8988T (cell line): ENCODE measurements at regions not wholly inside any gene's neighbourhood (a gene's known extent, or its start where the extent isn't known, plus 50 kb on each side); places are given as distances from the start of the nearest gene placed in this dataset.

Experiments
- DNase-seq: peaks from one replicate; pipeline ENCODE4 v3.0.0; 2011

DNA sequence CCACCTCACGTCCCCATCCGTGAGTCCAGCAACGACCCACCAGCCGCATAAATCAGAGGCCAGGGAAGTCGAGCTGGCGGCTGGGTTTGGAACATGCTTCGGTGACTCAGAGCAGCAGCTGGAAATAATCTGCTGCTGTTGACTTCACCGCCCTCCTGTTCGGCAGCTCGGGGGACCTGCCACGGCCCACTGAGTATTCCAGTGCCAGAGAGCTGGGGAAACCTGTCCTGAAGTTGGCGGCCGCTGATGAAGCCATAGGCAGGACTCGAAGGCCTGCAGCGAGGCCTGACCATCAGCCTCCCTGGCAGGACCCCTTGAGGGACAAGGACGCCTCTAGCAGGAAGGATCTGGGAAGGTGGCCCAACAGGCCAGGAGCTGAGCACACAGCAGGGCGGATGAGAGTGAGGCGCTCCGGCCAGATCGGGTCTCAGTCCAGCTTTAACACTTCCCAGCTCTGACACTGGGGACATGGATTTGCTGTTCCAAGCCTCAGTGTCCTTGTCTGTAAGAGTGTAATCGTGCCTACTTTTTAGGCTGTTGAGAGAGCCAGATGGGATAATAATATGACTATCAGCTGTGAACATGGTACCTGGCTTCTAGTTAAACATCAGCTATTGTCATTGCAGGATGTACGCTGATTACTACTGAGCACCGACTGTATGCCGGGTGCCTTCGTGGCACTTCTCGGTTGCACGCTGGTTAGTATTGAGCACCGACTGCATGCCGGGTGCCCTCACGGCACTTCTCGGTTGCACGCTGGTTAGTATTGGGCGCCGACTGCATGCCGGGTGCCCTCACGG, 50.4 kb upstream of the CIBAR2 start:
- DNase-seq: no peak

- no peak for DNase-seq
Observed at GRCh38 chr16:85163278-85164112, 51.2 kb upstream of the CIBAR2 start.

GRCh38 chr16:85164431-85164830, 52.2 kb upstream of the CIBAR2 start:
- DNase-seq: no peak

DNA sequence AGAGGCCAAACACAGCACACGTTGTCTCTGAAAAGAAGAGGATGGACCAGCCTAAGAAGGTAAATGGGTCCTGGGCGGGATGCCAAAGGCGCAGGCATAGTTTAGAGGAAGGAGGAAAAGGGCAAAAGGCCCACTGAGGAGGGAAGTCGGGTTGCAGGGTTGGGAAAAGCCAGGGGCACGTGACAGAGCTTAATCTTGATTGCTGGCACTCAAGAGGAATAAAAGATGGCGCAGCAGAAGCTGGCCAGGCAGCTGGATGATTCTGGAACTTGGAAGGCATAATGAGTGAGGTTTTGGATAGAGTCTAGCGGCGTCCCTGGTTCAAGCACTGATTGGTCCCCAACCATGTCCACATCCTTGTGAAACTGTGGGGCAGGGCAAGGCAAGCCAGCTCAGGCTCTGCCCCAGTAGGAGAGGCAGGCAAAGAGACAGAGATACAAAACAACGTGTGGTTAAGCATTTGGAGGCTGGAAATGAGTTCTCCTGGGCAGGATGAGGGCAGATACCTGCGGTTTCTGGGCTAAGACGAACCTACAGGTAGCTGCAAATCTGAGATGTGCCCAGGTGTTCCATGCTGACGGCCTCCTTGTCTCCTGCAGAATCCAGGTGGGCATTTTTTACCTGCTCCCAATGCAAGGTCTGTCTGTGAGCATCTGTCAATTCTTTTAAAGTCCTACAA, 52.7 kb upstream of the CIBAR2 start:
- no peak for DNase-seq

- no peak for DNase-seq
Observed at GRCh38 chr16:85165781-85166180, 53.5 kb upstream of the CIBAR2 start.

- DNase-seq: no peak
Observed at GRCh38 chr16:85166281-85166680, 54.0 kb upstream of the CIBAR2 start.

GRCh38 chr16:85166699-85167588, 54.7 kb upstream of the CIBAR2 start:
- DNase-seq: no peak

GRCh38 chr16:85167589-85168537, 55.6 kb upstream of the CIBAR2 start:
- DNase-seq: no peak

GRCh38 chr16:85168732-85169256, 56.5 kb upstream of the CIBAR2 start:
- DNase-seq: peak; percentile 99

DNA sequence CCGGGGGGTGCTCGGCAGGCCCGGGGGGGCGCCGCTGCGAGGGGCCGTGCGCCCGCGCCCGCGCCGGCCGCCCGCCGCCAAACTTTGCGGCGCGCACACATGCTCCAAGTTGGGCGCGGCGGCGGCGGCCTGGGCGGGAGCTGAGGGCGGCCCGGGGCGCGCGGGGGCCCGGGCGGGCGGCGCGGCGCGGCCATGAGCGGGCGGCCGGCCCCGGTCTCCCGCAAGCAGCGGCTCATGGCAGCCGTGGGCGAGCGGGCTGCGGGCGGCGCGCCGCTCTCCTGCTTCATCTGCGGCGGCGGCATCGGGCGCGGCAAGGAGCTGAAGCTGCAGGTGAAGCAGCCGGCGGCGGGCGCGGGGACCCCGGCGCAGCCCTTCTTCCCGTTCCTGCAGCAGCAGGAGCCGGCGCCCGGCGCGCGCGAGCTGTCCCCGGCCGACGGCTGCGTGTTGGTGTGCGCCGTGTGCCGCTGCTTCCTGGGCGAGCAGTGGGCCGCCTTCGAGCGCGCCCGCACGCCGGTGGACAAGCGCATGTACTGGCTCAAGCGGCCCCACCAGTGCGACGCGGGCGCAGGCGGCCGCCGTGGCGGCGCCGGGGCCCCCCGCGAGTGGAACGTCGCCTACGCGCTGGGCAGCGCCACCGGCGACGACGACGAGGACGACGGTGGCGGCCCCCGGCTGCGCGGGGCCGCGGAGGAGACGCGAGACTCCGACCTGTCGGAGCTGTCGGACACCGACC, 57.2 kb upstream of the CIBAR2 start:
- peak; percentile 95 for DNase-seq

DNA sequence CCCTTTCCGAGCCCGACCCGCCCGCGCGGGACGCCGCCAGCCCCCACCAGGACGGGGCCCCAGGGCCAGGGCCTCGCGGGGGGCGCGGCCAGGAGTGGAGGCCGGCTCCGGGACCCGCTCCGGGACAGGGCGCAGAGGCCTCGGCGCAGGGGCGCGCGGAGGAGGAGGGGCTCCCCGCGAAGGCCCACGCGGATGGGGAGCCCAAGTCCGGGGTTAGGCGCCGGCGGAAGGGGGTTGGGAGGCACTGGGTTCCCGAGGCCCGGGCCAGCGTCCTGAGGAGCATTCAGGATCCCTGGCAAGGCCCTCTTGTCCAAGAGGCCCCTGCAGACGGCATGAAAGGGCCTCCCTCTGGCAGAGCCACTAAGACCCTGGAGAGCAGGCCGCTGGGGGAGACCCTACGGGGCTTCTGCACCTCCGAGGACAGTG, 57.8 kb upstream of the CIBAR2 start:
- DNase-seq: no peak

- DNase-seq: peak; percentile 59
Observed at GRCh38 chr16:85170590-85171003, 58.3 kb upstream of the CIBAR2 start.

DNA sequence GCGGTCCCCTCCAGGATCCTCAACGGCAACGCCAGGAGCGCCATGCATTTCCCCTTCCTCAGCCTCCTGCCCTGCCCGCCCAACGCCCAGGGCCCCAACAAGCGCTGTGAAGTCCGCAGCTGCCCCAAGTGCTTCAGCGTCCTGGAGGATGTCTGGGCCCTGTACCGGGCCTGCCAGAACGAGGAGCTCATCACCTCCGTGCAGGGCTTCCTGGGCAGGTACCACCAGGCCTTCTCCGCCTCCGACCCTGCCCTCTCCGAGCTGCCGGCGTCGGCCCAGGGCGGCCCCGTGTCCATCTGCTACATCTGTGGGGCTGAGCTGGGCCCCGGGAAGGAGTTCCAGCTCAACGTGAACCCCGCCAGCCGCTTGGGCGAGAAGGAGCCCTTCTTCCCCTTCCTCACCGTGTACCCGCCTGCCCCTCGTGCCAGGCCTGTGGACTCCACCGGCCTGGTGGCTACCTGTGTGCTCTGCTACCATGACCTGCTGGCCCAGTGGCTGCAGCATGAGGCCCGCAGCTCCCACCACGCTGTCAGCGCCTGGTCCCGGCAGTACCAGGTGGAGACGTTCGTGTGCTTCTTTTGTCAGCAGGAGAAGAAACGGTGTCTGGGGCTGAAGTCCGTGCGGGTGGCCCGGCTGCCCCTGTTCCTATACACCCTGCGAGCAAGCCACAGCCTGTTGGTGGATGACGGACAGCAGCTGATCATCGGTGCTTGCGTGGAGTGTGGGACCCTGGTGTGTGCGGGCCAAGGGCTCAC, 58.9 kb upstream of the CIBAR2 start:
- peak; percentile 63 for DNase-seq

- peak; percentile 62 for DNase-seq
Observed at GRCh38 chr16:85171759-85172454, 59.6 kb upstream of the CIBAR2 start.

DNA sequence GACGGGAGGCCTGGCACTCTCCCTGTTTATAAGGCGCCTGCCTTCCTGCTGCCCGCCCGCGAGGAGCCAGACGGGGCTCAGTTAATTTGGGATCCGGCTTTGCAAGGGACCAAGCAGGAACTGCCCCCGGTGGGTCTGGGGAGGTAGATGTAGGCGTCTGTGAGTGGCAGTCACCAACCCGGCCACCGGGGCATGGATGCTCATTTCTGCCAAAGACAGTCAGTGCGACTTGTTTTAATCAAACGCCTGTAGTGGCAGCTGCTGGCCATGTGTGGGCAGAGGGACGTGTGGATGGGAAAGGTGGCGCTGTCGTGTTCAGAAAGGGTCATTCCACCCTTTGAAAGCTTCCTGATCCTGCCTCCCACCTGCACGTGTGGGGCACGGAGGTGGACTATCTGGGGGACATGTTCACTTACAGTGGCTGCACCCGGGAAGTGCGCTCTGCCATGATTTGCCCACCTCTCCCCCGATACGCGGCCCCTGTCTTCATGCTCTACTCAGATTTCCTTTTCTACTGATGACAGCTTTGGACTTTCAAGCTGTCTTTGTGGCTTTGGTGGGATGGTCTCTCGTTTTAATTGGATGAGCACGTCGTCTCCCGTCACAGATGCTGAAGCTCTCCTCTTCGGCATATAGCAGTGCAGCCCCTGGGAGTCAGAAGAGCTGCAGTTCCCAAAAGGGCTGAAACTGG, 60.3 kb upstream of the CIBAR2 start:
- DNase-seq: peak; percentile 99

DNA sequence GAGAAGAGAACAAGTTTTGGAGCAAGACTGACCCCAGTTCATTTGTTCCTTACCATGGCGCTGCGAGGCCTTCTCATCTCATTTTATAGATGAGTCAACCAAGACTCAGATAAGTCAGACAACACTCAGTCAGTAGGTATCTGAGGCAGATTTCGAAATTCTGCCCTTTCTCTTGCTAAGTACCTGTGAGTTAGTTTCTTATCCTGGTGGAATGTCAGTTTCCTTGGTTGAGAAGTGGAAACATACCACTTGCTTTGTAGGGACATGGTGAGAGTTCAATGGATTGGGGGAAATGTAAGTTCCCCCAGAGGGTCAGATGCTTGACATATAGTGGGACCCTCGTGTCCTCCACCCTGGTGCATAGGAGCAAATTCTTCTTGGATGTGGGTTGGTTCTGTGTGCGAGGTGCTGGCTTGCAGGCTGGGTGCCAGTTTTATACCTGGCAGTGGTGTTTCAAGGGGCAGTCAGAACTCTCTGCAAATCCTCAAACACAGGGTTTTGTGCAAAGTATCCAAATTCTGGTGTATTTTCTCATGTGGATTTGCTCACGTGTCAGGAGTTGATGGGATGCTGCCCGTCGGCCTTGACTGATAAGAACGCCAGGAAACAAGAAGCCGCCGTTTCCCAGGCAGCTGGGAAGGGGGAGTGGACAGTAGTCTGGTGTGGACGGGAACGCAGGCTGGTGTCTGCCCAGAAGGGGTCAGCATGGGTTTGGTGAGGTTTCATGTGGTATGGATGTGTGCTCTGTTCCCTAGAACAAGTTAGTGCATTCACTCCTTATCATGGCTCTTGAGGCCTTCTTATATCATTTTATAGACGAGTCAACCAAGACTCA, 61.1 kb upstream of the CIBAR2 start:
- peak; percentile 74 for DNase-seq
